ENCODE measurements at regions not wholly inside any gene's neighbourhood (a gene's known extent, or its start where the extent isn't known, plus 50 kb on each side); places are given as distances from the start of the nearest gene placed in this dataset.

- in situ Hi-C loops (cut with MboI; ENCODE audit: low sequenced_read_pairs in 4 of 4) = no loop called here
- H3K4me3 ChIP-seq = no peak overlapping the region
- H3K27ac ChIP-seq = no peak overlapping the region
- TF ChIP-seq CTCF (IDR thresholded peaks at IDR 0.05 in 4 of 5, conservative IDR thresholded peaks at IDR 0.05 in 1 of 5) = no peak
- intact Hi-C loops (cut with DNase I; ENCODE audit: low total_unique reads) = no loop called here
- H3K36me3 ChIP-seq = no peaks in the 10 kb centered on the region
- no peak for ATAC-seq
- H3K9me3 ChIP-seq = no peaks in the 10 kb centered on the region
- DNase-seq = no peak
- no peaks in the 10 kb centered on the region for H3K27me3 ChIP-seq
- H3K4me1 ChIP-seq = no peaks in the 10 kb centered on the region
Measured at GRCh38 chrY:8618302-8618701, 719.0 kb upstream of the TSPY4 start.

- Histone ChIP-seq H3K27ac (no peak overlapping the region), H3K27me3 (no peaks in the 10 kb centered on the region), H3K4me1 (no peaks in the 10 kb centered on the region), H3K4me3 (no peak overlapping the region), H3K36me3 (no peaks in the 10 kb centered on the region), H3K9me3 (no peaks in the 10 kb centered on the region)
- DNase-seq = no peak
- no peak for TF ChIP-seq CTCF (IDR thresholded peaks at IDR 0.05 in 4 of 5, conservative IDR thresholded peaks at IDR 0.05 in 1 of 5)
- no peak for TF ChIP-seq POLR2A (IDR thresholded peaks at IDR 0.05)
- no peak for ATAC-seq
- in situ Hi-C loops (cut with MboI; ENCODE audit: low sequenced_read_pairs in 4 of 4) (loop anchor here in 1 of 4 donors (10.0 kb wide), 1 partner anchor 53 kb away; no protein-coding TSS in a partner anchor), intact Hi-C loops (cut with DNase I; ENCODE audit: low total_unique reads) (no loop called here)
Measured at GRCh38 chrY:8622156-8622555, 715.1 kb upstream of the TSPY4 start.

- Histone ChIP-seq H3K4me1 (no peaks in the 10 kb centered on the region), H3K27me3 (no peaks in the 10 kb centered on the region), H3K36me3 (no peaks in the 10 kb centered on the region), H3K27ac (no peak overlapping the region), H3K9me3 (no peaks in the 10 kb centered on the region), H3K4me3 (no peak overlapping the region)
- ATAC-seq = no peak
- no peak for DNase-seq
- in situ Hi-C loops (cut with MboI; ENCODE audit: low sequenced_read_pairs in 4 of 4) (loop anchor here in 1 of 4 donors (10.0 kb wide), 1 partner anchor 52 kb away; no protein-coding TSS in a partner anchor), intact Hi-C loops (cut with DNase I; ENCODE audit: low total_unique reads) (no loop called here)
- TF ChIP-seq POLR2A (IDR thresholded peaks at IDR 0.05) (no peak), CTCF (IDR thresholded peaks at IDR 0.05 in 4 of 5, conservative IDR thresholded peaks at IDR 0.05 in 1 of 5) (no peak)
Measured at GRCh38 chrY:8622856-8623255, 714.4 kb upstream of the TSPY4 start.

DNA sequence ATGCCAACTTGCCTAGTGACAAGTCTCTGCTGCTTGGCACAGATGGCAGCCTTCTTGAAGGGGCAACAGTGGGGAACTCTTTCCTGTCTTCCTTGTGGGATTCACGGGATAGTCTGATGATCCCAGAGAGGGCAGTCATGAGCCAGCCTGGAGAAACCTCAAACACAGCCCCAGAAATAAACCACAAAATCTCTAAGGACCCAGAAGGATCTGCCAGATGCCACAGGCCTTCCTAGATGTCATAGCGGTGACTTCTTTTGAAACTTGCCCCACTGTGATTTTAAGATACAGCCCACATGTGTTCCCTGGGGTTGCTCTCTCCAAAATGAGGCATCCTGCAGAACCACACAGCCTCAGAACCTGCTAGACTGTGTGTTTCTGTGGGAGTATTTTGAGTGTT is 707.6 kb upstream of the TSPY4 start:
- Histone ChIP-seq H3K9me3 (no peaks in the 10 kb centered on the region), H3K27me3 (no peaks in the 10 kb centered on the region), H3K27ac (no peak overlapping the region), H3K4me1 (no peaks in the 10 kb centered on the region), H3K4me3 (no peak overlapping the region), H3K36me3 (no peaks in the 10 kb centered on the region)
- intact Hi-C loops (cut with DNase I; ENCODE audit: low total_unique reads) (no loop called here), in situ Hi-C loops (cut with MboI; ENCODE audit: low sequenced_read_pairs in 4 of 4) (loop anchor here in 1 of 4 donors (10.0 kb wide), 1 partner anchor 45 kb away; no protein-coding TSS in a partner anchor)
- ATAC-seq (no peak), DNase-seq (no peak)
- TF ChIP-seq POLR2A (IDR thresholded peaks at IDR 0.05) = no peak
- no peak for TF ChIP-seq CTCF (IDR thresholded peaks at IDR 0.05 in 4 of 5, conservative IDR thresholded peaks at IDR 0.05 in 1 of 5)

GRCh38 chrY:8638111-8638510 is 699.2 kb upstream of the TSPY4 start:
- Histone ChIP-seq H3K9me3 (no peaks in the 10 kb centered on the region), H3K4me3 (no peak overlapping the region), H3K4me1 (no peaks in the 10 kb centered on the region), H3K27ac (no peak overlapping the region), H3K27me3 (no peaks in the 10 kb centered on the region), H3K36me3 (no peaks in the 10 kb centered on the region)
- TF ChIP-seq CTCF (IDR thresholded peaks at IDR 0.05 in 4 of 5, conservative IDR thresholded peaks at IDR 0.05 in 1 of 5) (no peak), POLR2A (IDR thresholded peaks at IDR 0.05) (no peak)
- intact Hi-C loops (cut with DNase I; ENCODE audit: low total_unique reads) = no loop called here
- in situ Hi-C loops (cut with MboI; ENCODE audit: low sequenced_read_pairs in 4 of 4) = no loop called here
- DNase-seq (no peak), ATAC-seq (no peak)

Data from gastrocnemius medialis (tissue), 4 donors.